ENCODE measurements at regions not wholly inside any gene's neighbourhood (a gene's known extent, or its start where the extent isn't known, plus 50 kb on each side); places are given as distances from the start of the nearest gene placed in this dataset.

DNA sequence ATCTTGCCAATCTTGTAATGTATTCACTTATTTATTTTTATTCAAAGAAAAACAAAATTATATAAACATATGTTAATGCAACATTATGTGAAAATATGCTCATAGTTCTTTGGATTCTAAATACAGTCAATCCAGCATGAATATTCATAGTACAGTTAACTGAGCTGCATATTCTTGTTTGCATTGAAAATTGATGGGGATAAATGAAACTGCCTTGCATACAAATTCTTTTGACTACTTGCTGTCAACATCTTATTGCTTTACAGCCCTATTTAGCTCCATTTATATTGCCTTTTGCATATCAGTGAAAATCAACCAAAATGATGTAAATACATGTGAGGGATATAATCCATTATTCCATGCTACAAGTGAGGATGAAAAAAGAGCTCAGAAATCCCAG lies 135.3 kb downstream of the CCER1 start:
- TF ChIP-seq POLR2AphosphoS5 (IDR thresholded peaks at IDR 0.05) (no peak), POLR2A (IDR thresholded peaks at IDR 0.05) (no peak)
- TF ChIP-seq, protein P1, sequence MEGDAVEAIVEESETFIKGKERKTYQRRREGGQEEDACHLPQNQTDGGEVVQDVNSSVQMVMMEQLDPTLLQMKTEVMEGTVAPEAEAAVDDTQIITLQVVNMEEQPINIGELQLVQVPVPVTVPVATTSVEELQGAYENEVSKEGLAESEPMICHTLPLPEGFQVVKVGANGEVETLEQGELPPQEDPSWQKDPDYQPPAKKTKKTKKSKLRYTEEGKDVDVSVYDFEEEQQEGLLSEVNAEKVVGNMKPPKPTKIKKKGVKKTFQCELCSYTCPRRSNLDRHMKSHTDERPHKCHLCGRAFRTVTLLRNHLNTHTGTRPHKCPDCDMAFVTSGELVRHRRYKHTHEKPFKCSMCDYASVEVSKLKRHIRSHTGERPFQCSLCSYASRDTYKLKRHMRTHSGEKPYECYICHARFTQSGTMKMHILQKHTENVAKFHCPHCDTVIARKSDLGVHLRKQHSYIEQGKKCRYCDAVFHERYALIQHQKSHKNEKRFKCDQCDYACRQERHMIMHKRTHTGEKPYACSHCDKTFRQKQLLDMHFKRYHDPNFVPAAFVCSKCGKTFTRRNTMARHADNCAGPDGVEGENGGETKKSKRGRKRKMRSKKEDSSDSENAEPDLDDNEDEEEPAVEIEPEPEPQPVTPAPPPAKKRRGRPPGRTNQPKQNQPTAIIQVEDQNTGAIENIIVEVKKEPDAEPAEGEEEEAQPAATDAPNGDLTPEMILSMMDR (IDR thresholded peaks at IDR 0.05) = no peak
- no peak overlapping the region for H3K27ac ChIP-seq
- no peaks in the 10 kb centered on the region for H3K4me1 ChIP-seq
- no peak overlapping the region for H3K4me3 ChIP-seq
- no peaks in the 10 kb centered on the region for H3K27me3 ChIP-seq
- intact Hi-C loops (cut with DNase I; ENCODE audit: low total_unique reads) = no loop called here
- no peak for DNase-seq (ENCODE audit: low spot score in 2 of 2)
- H3K9me3 ChIP-seq = no peaks in the 10 kb centered on the region
- H3K36me3 ChIP-seq = no peaks in the 10 kb centered on the region

- Histone ChIP-seq H3K36me3 (no peaks in the 10 kb centered on the region), H3K27me3 (no peaks in the 10 kb centered on the region), H3K4me1 (no peaks in the 10 kb centered on the region), H3K4me3 (no peak overlapping the region), H3K9me3 (no peaks in the 10 kb centered on the region), H3K27ac (no peak overlapping the region)
- no peak for DNase-seq (ENCODE audit: low spot score in 2 of 2)
- TF ChIP-seq POLR2A (IDR thresholded peaks at IDR 0.05) (no peak), POLR2AphosphoS5 (IDR thresholded peaks at IDR 0.05) (no peak)
- TF ChIP-seq, protein P1 (IDR thresholded peaks at IDR 0.05) = no peak
- intact Hi-C loops (cut with DNase I; ENCODE audit: low total_unique reads) = no loop called here
Measured at GRCh38 chr12:90816353-90817089, 138.5 kb downstream of the CCER1 start.

DNA sequence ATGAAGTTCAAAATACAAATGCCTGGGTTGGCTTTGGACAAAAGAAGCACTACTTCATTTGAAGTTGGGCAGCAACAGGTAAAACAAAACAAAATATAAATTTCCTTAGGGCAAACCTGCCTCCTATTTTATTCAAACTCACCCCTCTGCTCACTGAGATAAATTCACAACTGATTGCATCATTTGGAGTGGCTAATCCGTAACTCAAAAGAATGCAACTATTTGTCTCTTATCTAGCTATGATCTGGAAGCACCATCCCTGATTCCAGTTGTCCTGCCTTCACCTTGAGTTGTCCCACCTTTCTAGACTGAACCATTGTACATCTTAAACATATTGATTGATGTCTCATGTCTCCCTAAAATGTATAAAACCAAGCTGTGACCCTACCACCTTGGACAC lies 145.0 kb downstream of the CCER1 start:
- H3K9me3 ChIP-seq = no peaks in the 10 kb centered on the region
- H3K36me3 ChIP-seq = no peaks in the 10 kb centered on the region
- no peak overlapping the region for H3K4me3 ChIP-seq
- intact Hi-C loops (cut with DNase I; ENCODE audit: low total_unique reads) = no loop called here
- H3K27ac ChIP-seq = no peak overlapping the region
- no peaks in the 10 kb centered on the region for H3K27me3 ChIP-seq
- DNase-seq (ENCODE audit: low spot score in 2 of 2) = no peak
- TF ChIP-seq, protein P1 (IDR thresholded peaks at IDR 0.05) = no peak
- TF ChIP-seq POLR2A (IDR thresholded peaks at IDR 0.05) (no peak), POLR2AphosphoS5 (IDR thresholded peaks at IDR 0.05) (no peak)
- H3K4me1 ChIP-seq = no peaks in the 10 kb centered on the region

GRCh38 chr12:90808568-90808967 lies 146.4 kb downstream of the CCER1 start:
- Histone ChIP-seq H3K27ac (no peak overlapping the region), H3K4me1 (no peaks in the 10 kb centered on the region), H3K27me3 (no peaks in the 10 kb centered on the region), H3K4me3 (no peak overlapping the region), H3K36me3 (no peaks in the 10 kb centered on the region), H3K9me3 (no peaks in the 10 kb centered on the region)
- no peak for DNase-seq (ENCODE audit: low spot score in 2 of 2)
- no peak for TF ChIP-seq POLR2A (IDR thresholded peaks at IDR 0.05)
- TF ChIP-seq POLR2AphosphoS5 (IDR thresholded peaks at IDR 0.05) = no peak
- TF ChIP-seq, protein P1 (IDR thresholded peaks at IDR 0.05) = no peak
- intact Hi-C loops (cut with DNase I; ENCODE audit: low total_unique reads) = no loop called here

DNA sequence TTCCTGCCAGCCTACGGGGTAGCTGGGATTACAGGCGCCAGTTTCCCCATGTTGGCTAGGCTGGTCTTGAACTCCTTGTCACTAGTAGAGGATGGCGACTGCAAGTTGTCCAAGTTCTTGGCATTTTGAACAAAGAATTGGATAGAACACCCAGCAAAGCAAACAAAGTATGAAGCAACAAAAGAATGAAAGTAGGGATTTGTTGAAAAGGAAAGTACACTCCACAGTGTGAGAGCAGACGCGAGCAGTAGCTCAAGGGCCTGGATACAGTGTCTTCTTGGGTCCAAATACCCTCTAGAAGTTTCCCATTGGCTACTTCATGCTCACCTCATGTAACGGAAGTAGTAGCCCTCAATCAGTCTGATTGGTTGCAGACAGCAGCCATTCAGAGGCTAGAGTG lies 152.2 kb downstream of the CCER1 start:
- intact Hi-C loops (cut with DNase I; ENCODE audit: low total_unique reads) = no loop called here
- H3K9me3 ChIP-seq = no peaks in the 10 kb centered on the region
- TF ChIP-seq, protein P1 (IDR thresholded peaks at IDR 0.05) = no peak
- TF ChIP-seq POLR2AphosphoS5 (IDR thresholded peaks at IDR 0.05) (no peak), POLR2A (IDR thresholded peaks at IDR 0.05) (no peak)
- no peaks in the 10 kb centered on the region for H3K36me3 ChIP-seq
- no peak for DNase-seq (ENCODE audit: low spot score in 2 of 2)
- no peak overlapping the region for H3K27ac ChIP-seq
- H3K4me1 ChIP-seq = no peaks in the 10 kb centered on the region
- no peaks in the 10 kb centered on the region for H3K27me3 ChIP-seq
- H3K4me3 ChIP-seq = no peak overlapping the region
